Ishikawa (cell line): ENCODE measurements at regions not wholly inside any gene's neighbourhood (a gene's known extent, or its start where the extent isn't known, plus 50 kb on each side); places are given as distances from the start of the nearest gene placed in this dataset.

Experiments used
- CEBPB ChIP-seq: IDR thresholded peaks from 2 replicates; pipeline ENCODE4 v1.6.1; 2012
- CREB1 ChIP-seq: IDR thresholded peaks from 2 replicates; pipeline ENCODE4 v1.6.1; 2012; ENCODE audit warnings: low read depth
- EGR1 ChIP-seq: IDR thresholded peaks from 2 replicates; pipeline ENCODE4 v1.6.1; 2012
- EP300 ChIP-seq: IDR thresholded peaks from 2 replicates; pipeline ENCODE4 v1.6.1; 2012; ENCODE audit warnings: borderline replicate concordance
- FOXM1 ChIP-seq: IDR thresholded peaks from 2 replicates; pipeline ENCODE4 v1.6.1; 2012; ENCODE audit warnings: low read depth, borderline replicate concordance
- NFIC ChIP-seq: IDR thresholded peaks from 2 replicates; pipeline ENCODE4 v1.6.1; 2012
- RAD21 ChIP-seq: IDR thresholded peaks from 2 replicates; pipeline ENCODE4 v1.6.1; 2012; ENCODE audit warnings: low read depth
- REST ChIP-seq: IDR thresholded peaks from 2 replicates; pipeline ENCODE4 v1.6.1; 2012; ENCODE audit warnings: low read depth, mild to moderate bottlenecking
- TAF1 ChIP-seq: IDR thresholded peaks from 2 replicates; pipeline ENCODE4 v1.6.1; 2012; ENCODE audit warnings: low read depth, mild to moderate bottlenecking
- TCF12 ChIP-seq: IDR thresholded peaks from 2 replicates; pipeline ENCODE4 v1.6.1; 2012; ENCODE audit warnings: low read depth
- TEAD4 ChIP-seq: IDR thresholded peaks from 2 replicates; pipeline ENCODE4 v1.6.1; 2012
- USF1 ChIP-seq: IDR thresholded peaks from 2 replicates; pipeline ENCODE4 v1.6.1; 2012
- YY1 ChIP-seq: IDR thresholded peaks from 2 replicates; pipeline ENCODE4 v1.6.1; 2012; ENCODE audit warnings: low read depth
- ZBTB7A ChIP-seq: IDR thresholded peaks from 2 replicates; pipeline ENCODE4 v1.6.1; 2012; ENCODE audit warnings: low read depth
- TF ChIP-seq, protein P1 (sequence below): IDR thresholded peaks from 2 replicates; pipeline ENCODE4 v1.6.1; 2012

DNA sequence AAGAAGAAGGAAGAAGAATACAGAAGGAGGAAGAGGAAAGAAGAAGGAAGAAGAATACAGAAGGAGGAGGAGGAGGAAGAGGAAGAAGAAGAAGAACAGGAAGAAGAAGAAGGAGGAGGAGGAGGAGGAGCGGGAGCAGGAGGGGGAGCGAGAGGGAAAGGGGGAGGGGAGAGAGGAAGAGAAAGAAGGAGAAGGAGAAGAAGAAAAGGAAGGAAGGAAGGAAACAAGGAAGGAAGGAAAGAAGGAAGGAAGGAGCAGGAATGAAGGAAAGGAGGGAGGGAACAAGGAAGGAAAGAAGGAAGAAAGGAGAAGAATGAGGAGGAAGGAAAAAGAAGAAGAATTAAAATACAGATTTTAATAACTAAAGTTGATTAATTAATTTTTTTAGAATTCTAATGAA lies 82.5 kb upstream of the PTPN13 start:
- TF ChIP-seq NFIC = no peak
- TF ChIP-seq CEBPB = no peak
- no peak for TF ChIP-seq RAD21
- TF ChIP-seq TAF1 = no peak
- TF ChIP-seq CREB1 = no peak
- TF ChIP-seq TEAD4 = no peak
- no peak for TF ChIP-seq ZBTB7A
- no peak for TF ChIP-seq REST

- TF ChIP-seq TCF12 (no peak), CREB1 (no peak), FOXM1 (no peak), NFIC (no peak), EGR1 (no peak), TEAD4 (no peak), TAF1 (no peak), EP300 (no peak), ZBTB7A (no peak), REST (no peak), CEBPB (no peak), USF1 (no peak)
- TF ChIP-seq, protein P1, sequence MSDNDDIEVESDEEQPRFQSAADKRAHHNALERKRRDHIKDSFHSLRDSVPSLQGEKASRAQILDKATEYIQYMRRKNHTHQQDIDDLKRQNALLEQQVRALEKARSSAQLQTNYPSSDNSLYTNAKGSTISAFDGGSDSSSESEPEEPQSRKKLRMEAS = no peak
These were observed 81.5 kb upstream of the PTPN13 start for GRCh38 chr4:86512631-86513030.

DNA sequence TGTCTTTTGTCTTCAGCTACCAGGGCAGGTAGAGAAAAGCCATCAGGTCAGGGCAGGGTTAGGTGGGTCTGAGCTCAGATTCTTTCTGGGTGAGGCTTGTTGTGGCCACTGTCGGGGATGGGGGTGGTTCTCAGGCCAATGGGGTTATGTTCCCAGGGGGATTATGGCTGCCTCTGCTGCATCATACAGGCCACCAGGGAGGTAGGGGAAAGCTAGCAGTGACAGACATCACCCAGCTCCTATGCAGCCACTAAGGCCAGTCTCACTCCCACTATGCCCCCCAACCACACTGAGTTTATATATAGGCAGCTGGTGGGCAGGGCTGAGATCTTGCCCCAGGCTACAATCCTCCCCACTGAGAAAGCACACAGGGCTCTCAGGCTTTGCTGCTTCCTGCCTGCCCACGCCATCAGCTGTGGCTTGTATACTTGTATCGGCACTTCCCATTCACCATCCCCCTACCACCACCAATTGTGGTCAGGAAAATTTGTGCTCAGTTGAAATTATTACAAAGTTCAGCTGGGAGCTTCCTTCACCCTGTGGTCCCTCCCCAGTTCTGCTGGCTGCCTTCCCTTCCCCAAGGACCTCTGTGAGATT lies 72.6 kb upstream of the PTPN13 start:
- TF ChIP-seq NFIC (no peak), ZBTB7A (no peak), YY1 (no peak), RAD21 (no peak), USF1 (no peak), CEBPB (no peak), EGR1 (no peak), TCF12 (no peak), EP300 (no peak), CREB1 (no peak), TEAD4 (no peak), FOXM1 (no peak), TAF1 (no peak), REST (no peak)
- TF ChIP-seq, protein P1 = no peak

- TF ChIP-seq RAD21 (peak; percentile 34), ZBTB7A (no peak)
These were observed 71.8 kb upstream of the PTPN13 start for GRCh38 chr4:86522349-86522748.

- TF ChIP-seq USF1 (no peak), FOXM1 (no peak)
These were observed 70.8 kb upstream of the PTPN13 start for GRCh38 chr4:86523333-86523732.
